ENCODE measurements at regions not wholly inside any gene's neighbourhood (a gene's known extent, or its start where the extent isn't known, plus 50 kb on each side); places are given as distances from the start of the nearest gene placed in this dataset.
"Not testable (repeated sequence)": the region's sequence is repeated elsewhere in the genome, so short reads cannot be mapped to it uniquely, and the experiment has no call there.

GRCh38 chr2:87592974-87593373 is 154.9 kb upstream of the PLGLB2 start:
- not testable (repeated sequence) for DNase-seq

DNA sequence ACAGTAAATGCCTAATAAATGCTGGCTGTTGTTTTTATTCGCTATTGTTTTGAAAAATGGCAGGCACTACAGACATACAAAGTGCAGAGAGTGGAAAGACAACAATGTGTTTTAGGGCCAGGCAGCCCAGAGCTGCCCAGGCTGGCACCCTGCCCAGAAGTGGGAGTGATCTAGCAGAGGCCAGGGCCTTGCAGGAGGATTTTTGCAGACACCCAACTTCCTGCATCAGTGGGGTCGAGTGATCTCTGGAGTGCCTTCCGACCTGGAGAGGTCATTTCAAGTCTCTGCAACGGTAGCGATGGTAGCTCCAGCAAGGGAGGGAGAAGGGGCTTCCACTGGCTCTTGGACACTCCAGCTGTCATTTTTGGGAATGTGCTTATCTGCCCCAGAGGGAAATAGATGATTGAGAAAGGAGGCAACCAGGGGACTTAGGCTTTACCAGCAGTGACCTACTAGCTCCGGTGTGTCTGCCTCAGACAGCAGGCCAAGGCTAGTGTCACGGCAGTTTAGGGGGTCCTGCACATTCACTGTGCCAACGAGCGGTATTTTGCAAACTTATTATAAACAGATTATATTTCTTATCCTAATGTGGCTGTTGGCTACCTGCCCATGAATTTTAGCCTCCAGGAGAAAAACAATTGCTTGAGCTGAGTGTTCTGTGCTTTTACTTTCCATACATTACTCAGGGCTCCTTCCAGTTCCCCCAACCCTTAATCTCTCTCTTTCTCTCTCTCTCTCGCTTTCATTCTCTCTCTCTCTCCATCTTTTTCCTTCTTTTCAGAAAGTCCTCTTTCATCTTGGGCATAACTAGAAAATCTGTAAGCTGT is 153.9 kb upstream of the PLGLB2 start:
- not testable (repeated sequence) for DNase-seq

DNA sequence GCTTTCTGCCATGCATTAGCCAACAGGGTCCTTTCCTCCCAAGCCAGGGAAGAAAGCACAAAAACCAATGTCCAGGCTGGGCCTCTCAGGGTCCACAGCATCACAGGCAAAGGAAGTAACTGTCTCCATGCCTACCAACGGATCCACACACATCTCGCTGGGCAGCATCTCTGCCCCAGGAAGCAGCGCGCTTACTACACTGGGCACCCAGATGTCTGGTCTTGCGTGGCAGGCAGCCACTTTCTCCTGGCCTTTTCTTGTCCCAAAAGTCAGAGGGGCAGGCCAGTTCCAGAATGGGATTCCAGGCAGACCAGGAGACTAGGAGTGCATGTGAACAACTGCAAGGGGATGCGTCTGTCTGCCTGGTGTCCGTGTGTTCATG is 153.3 kb upstream of the PLGLB2 start:
- not testable (repeated sequence) for DNase-seq

GRCh38 chr2:87595017-87595416 is 152.9 kb upstream of the PLGLB2 start:
- DNase-seq: not testable (repeated sequence)

GRCh38 chr2:87600961-87601360 is 146.9 kb upstream of the PLGLB2 start:
- DNase-seq: not testable (repeated sequence)

DNA sequence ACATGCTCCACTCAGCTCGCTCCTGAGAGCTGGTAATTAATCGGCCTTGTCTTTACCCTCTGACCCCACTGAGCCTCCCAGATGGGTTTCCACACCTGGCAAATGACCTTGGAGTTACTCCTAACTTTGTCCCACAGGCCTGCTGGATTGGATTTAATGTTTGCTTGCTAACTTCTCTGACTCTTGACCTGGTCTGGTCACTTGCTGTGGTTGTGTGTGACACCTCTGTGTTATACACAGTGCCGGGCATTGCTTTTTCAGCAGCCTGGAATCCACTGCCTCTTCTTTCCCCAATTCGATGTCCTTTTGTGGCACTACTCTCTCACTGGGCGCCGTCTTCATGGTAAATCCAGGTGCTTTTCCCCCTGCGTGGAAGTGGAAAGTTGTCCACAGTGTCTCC is 145.8 kb upstream of the PLGLB2 start:
- DNase-seq: not testable (repeated sequence)

GRCh38 chr2:87602728-87603127 is 145.2 kb upstream of the PLGLB2 start:
- not testable (repeated sequence) for DNase-seq

- DNase-seq: not testable (repeated sequence)
These were observed 144.2 kb upstream of the PLGLB2 start for GRCh38 chr2:87603418-87604278.

DNA sequence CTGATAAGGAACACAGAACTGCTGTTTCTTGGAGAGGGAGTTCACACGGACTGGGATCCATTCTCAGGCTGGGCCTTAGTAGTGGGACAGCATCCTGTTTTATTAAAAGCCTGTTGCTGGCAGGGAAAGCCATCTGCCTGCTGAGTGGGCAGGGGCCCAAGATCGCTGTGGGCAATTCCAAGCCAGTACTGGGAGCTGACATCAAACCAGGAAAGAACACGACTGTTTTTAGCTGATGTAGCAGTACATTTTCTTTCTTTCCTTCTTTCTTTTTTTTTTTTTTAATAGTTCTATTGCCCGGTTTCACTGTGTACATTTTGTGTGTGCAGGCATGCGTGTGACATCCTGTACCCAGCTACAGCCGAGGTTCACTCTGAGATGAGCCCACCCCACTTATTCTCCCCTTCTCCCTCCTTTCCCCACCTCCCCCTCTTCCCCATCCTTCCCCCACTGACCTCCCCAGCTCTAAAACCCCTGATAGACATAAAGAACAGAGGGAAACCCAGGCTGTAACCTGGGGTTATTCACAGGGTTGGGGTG is 143.5 kb upstream of the PLGLB2 start:
- DNase-seq: not testable (repeated sequence)

DNA sequence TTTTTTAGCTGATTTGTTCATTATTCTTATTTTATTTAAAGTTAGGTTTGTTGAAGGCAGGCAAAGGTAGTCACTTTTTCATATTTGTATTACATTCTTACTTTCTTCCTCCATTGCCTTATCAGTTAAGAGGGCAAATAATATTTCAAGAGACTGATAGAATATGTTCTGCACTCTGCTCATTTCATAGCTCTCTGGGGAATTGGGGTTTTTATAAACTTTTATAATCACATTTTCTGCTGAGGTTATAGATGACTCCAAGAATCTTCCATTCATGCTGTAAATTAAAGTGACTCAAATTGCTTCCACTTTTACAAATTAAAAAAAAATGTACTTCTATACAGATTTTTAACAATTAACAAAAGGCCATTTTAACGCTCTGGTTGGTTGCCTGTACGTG is 142.9 kb upstream of the PLGLB2 start:
- DNase-seq: not testable (repeated sequence)

GRCh38 chr2:87608377-87609166 is 139.3 kb upstream of the PLGLB2 start:
- not testable (repeated sequence) for DNase-seq

- DNase-seq: not testable (repeated sequence)
These were observed 136.9 kb upstream of the PLGLB2 start for GRCh38 chr2:87610974-87611373.

- DNase-seq: not testable (repeated sequence)
These were observed 136.5 kb upstream of the PLGLB2 start for GRCh38 chr2:87611416-87611815.

GRCh38 chr2:87611956-87612355 is 135.9 kb upstream of the PLGLB2 start:
- DNase-seq: not testable (repeated sequence)

GRCh38 chr2:87614829-87615434 is 133.0 kb upstream of the PLGLB2 start:
- DNase-seq: not testable (repeated sequence)

DNA sequence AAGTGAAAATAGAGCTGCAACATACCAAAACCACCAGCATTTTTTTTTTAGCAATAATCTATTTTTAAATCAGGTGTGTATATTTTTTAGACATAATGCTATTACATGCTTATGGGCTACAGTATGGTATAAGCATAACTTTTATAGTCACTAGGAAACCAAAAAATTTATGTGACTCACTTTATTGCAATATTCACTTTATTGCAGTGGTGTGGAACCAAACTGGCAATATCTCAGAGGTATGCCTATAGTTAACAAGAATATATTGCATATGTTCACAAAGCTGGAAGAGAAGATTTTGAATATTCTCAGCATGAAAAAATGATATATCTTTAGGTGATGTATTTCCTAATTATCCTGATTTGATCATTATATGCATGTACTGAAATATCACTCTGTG is 128.8 kb upstream of the PLGLB2 start:
- not testable (repeated sequence) for DNase-seq

- not testable (repeated sequence) for DNase-seq
These were observed 126.7 kb upstream of the PLGLB2 start for GRCh38 chr2:87621139-87621538.

- not testable (repeated sequence) for DNase-seq
These were observed 125.2 kb upstream of the PLGLB2 start for GRCh38 chr2:87622720-87623119.

GRCh38 chr2:87629491-87630458 is 118.1 kb upstream of the PLGLB2 start:
- DNase-seq: not testable (repeated sequence)

- DNase-seq: not testable (repeated sequence)
These were observed 117.0 kb upstream of the PLGLB2 start for GRCh38 chr2:87630892-87631291.

DNA sequence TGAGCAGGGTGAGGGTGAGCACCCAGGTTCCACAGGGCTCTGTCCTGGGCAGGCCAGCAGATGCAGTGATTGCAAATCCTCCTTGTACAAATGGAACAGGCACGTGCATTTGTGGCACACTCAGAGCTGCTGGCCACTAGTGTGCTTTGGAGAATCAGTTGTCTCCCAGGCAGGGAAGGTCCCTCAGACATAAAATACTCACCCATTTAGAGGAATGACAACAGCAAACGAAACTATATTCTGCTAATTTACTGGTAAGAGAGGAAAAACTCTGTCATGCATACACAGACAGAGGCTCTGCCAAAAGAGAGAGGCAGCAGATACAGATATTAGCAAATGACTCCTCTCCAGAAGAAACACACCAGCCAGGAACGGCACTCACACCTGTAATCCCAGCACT is 116.5 kb upstream of the PLGLB2 start:
- DNase-seq: not testable (repeated sequence)
